HG02973 (cell line): ENCODE measurements at regions not wholly inside any gene's neighbourhood (a gene's known extent, or its start where the extent isn't known, plus 50 kb on each side); places are given as distances from the start of the nearest gene placed in this dataset.

Experiments used
- ATAC-seq: cut with Tn5 transposase; IDR thresholded peaks from one replicate; pipeline ENCODE4 v1.9.1; 2021; ENCODE audit warnings: moderate library complexity; ENCODE audit not compliant: unreplicated experiment

DNA sequence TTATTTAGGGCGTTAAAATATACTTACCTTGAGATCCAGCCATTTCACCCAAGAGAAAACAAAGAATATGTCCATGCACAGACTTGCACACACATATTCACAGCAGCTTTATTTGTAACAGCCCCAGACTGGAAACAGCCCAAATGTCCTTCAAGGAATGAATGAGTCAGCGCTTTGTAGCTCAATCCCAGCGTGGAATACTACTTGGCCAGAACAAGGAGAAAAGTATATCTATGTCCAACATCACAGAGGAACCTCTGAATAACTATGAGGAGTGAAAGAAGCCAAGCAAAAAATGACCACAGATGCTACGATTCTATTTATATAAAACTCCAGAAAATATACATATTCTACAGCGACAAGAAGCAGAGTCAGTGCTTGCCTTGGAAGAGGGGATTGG lies 158.3 kb downstream of the ENGASE start:
- no peak for ATAC-seq

DNA sequence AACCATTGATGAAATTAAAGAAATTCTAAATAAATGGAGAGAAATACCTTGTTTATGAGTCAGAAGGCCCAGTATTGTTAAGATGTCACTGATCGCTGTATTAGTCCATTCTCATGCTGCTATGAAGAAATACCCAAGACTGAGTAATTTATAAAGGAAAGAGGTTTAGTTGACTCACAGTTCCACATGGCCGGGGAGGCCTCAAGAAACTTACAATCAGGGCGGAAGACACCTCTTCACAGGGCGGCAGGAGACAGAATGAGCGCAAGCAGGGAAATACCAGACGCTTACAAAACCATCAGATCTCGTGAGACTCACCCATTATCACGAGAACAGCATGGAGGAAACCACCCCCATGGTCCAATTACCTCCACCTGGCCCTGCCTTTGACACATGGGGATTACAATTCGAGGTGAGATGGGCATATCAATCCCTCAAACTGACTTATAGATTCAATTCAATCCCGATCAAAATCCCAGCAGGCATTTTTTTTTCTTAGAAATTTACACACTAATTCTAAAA lies 157.2 kb downstream of the ENGASE start:
- no peak for ATAC-seq

GRCh38 chr17:79230576-79230975 lies 156.0 kb downstream of the ENGASE start:
- ATAC-seq: no peak

- ATAC-seq: no peak
These were observed 151.4 kb downstream of the ENGASE start for GRCh38 chr17:79226037-79226436.

- no peak for ATAC-seq
These were observed 150.3 kb downstream of the ENGASE start for GRCh38 chr17:79224903-79225302.

- no peak for ATAC-seq
These were observed 149.9 kb downstream of the ENGASE start for GRCh38 chr17:79224476-79224875.

DNA sequence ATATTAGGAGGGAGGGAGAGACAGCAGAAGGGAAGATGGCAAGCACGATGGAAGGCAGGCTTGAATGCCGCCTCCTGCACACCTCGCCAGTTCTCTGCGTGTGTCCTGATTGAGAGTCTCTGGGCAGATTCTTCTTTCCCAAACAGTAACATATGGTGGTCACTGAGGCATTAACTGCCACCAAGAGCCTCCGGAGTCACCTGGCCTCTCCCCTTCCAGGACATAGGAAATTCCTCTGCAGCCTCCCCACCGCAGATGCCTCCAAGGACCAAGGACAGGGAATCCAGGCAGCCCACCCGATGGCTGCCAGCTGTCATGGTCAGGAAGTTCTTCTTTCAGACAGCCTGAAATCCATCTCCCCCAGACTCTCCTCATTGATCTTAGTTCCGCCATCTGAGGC lies 149.3 kb downstream of the ENGASE start:
- ATAC-seq: no peak

DNA sequence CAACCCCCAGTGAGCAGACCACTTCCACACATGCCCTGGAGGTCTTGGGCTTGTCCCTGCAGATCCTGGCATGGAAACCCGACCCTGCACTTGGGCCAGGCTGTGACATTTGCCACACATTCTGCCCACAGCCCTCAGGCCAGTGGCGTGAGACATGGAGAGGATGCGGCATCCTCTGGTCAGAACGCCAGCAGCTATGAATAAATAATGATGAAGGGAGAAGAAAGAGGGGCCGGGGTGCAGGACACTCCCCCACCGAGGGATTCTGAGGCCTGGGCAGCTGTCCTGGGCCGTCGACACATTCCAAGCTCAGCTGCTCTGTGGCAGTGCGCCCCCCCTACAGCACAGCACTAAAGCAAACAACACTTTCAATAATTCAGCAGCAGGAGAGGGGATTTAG lies 148.8 kb downstream of the ENGASE start:
- ATAC-seq: no peak

GRCh38 chr17:79221597-79221996 lies 147.0 kb downstream of the ENGASE start:
- ATAC-seq: no peak

DNA sequence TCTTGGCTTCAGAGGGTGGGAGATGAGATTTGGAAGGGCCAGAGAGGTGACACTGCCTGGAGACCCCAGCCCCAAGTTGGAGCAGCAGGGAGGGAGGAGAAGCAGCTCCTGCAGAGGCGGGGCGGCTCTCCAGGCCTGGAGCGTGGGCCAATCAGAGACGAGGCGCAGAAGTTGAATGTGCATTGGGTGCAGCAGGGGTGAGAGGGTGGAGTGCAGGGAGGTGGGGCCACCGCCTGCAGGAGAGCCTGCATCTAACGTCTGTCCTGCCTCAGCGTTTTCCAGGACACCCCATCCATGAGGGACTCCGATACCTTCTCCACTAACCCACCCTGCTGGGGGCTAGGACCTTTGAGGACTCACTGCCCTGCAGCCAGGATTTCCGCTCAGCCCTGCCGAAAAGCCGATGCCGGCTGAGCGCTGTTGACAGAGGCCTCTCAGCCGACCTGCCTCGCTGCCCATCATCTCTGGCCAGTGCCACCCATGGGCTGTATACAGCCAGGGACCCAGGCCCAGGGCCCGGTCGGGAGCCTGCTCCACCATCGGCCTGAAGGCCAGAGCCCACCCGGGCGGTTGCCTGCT lies 146.2 kb downstream of the ENGASE start:
- ATAC-seq: no peak

DNA sequence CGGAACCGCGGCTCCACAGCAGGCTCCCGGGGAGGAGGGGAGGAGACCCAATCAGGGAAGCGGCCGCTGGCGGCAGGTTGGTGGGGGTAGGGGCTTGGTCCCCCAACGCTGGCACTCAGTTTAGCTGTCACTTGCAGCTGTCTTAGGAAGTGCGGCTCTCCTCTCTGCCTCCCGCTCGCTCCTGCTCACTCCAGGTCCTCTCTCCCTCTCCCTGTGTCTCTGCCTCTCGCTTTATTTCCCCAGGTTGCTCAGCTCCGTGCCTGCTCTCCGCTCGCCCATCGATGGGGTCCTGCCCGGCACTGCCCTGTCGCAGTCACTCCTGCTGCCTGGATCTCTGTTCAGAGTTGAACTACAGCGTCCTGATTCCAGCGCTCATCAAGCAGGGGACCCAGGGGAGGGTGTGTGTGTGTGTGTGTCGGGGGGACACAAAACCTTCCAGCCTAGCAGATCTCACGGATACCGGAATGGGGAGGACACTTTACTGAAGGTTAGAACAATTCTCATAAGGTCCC lies 145.6 kb downstream of the ENGASE start:
- ATAC-seq: no peak

DNA sequence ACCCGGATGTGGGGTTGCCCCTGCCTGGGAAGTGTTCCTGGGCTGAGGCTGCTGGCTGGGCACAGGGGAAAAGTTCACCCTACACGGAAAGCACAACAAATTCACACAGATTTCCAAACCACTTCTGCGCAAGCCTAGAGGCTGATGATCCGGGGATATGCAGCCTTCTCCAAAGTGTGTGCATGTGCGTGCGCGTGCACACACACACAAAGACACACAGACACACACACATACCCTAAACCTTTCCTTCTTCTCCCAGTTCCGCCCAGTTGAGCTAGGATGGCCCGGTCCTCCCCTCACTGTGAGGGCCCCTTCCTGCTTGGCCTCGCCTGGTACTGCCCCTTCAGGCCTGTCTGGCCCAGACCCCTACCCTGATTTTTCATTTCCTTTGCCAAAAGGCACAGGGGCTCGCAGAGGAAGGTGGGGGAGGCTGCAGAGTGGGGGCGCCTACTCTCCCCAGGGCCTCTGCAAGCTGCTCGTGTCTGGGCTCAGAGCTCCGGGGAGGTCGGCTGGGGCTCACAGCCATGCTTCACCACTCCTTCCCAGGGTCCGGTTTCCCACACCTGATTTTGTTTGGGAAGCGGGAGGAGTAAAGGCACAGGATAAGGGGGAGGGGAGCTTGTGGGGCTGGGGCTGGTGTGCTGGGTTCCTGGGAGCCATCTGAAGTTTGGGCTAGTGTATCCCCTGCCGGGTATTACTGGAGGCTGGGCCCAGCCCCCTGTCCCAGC lies 144.7 kb downstream of the ENGASE start:
- ATAC-seq: no peak

GRCh38 chr17:79218825-79219200 lies 144.2 kb downstream of the ENGASE start:
- ATAC-seq: no peak

- no peak for ATAC-seq
These were observed 143.7 kb downstream of the ENGASE start for GRCh38 chr17:79218175-79218824.

GRCh38 chr17:79217473-79218135 lies 143.0 kb downstream of the ENGASE start:
- no peak for ATAC-seq

- ATAC-seq: no peak
These were observed 142.2 kb downstream of the ENGASE start for GRCh38 chr17:79216826-79217225.

DNA sequence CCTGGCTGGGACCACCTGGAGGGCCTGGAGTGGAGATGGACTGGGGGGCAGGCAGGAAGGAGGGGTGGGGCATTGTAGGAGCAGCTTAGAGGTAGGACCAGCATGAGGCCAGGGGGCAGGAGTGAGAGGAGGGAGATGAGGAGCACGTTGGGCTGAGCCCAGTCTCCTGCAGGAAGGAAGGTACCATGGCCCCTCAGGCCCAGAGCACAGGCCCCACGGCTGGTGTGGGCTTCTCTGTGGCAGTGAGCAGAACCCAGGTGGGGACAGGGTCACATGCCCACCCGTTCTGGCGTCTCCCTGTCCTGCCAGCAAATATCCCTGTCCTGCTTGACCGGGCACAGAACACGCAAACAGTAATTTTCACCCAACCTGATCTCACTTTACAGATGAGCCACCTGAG lies 141.8 kb downstream of the ENGASE start:
- no peak for ATAC-seq

DNA sequence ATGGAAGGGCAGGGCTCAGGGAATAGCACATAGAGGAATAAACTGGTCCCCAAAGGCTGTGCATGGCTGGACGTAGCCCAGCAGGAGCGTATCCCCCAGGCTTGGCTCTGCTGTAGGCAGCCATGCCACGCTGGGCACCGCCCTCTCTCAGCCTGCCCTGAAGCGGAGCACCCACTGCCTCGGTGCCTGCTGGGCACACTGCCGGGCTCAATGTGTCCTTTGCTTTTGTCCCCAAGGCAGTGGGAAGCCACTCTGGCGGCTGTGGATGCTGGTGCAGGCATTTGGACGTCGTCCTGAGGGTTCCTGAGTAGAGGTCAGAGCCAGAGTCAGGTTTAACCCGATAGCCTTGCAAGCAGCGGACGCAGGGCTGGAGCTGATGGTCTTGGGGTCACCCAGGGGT lies 141.0 kb downstream of the ENGASE start:
- ATAC-seq: no peak

DNA sequence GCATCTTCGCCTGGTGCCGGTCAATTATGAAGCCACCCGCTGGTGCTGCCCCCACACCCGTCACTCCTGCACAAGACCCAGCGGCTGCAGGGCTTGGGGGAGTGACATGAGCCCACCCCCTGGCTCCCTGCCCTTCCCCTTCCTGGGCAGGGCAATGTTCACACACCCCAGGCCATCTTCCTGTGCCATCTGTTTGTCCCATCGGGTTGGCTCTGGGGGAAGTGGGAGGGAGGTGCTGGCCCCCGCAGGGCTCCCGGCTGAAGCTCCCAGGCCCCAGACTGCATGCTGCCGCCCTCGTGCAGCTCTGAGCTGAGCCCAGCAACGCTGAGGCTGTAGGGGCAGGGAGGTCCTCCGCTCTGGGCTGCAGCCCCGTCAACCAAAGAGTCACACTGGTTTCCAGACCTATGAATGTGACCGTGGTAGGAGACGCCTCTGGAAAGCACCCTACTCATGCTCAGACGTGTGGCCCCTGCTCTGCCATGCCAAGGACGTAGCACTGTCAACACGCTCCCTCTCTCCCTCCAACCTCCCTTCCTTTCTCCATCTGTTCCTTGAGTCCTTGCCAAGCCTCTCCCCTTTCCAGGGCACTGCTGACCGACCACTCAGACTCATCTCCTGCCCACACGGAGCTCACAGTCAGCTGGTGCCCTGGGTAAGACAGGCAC lies 140.4 kb downstream of the ENGASE start:
- ATAC-seq: no peak

DNA sequence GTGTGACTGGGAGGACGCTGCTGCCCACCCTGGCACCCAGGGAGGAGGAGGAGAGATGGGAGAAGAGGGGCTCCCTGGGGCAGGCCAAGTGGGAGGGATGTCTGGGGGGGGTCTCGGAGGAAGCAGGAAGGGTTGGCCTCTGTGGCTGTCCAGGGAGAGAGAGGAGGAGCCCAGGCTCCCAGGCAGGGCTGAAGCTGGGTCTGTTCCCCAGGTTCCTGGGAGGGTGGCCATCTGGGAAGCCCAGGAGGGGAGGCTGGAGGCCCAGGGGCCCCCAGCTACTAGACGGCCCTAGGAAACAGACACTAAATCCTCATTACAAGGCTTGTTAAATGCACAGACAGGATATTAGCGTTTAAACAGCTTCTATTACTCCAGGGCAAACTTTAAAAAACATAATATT lies 139.8 kb downstream of the ENGASE start:
- ATAC-seq: no peak

GRCh38 chr17:79213305-79213704 lies 138.7 kb downstream of the ENGASE start:
- no peak for ATAC-seq
